Liver (tissue), 8 donors: ENCODE measurements at regions not wholly inside any gene's neighbourhood (a gene's known extent, or its start where the extent isn't known, plus 50 kb on each side); places are given as distances from the start of the nearest gene placed in this dataset.

Source experiments
- DNase-seq: peaks from one replicate; pipeline ENCODE4 v3.0.0-alpha.2; 2017; ENCODE audit warnings: low spot score
- H3K27ac ChIP-seq, 2 donors: one replicate each; pipeline ENCODE4 v1.7.0; 2013; ENCODE audit warnings: inconsistent platforms in 2 of 2, low read length in 2 of 2, control low read depth in 1 of 2, low read depth in 1 of 2, mild to moderate bottlenecking in 1 of 2
- H3K27me3 ChIP-seq, 4 donors: one replicate each; pipeline versions ENCODE4 v1.6.1 to v1.7.0; 2013; ENCODE audit warnings: low read length in 3 of 4, inconsistent platforms in 1 of 4, mild to moderate bottlenecking in 1 of 4, moderate library complexity in 1 of 4; ENCODE audit not compliant: control insufficient read depth in 4 of 4, insufficient read depth in 4 of 4
- H3K36me3 ChIP-seq, 4 donors: one replicate each; pipeline versions ENCODE4 v1.6.1 to v1.7.0; 2013; ENCODE audit warnings: low read length in 3 of 4, mild to moderate bottlenecking in 3 of 4, low read depth in 1 of 4, moderate library complexity in 1 of 4; ENCODE audit not compliant: control insufficient read depth in 4 of 4, insufficient read depth in 3 of 4
- H3K4me1 ChIP-seq, 4 donors: one replicate each; pipeline versions ENCODE4 v1.6.1 to v1.7.0; 2013; ENCODE audit warnings: low read length in 3 of 4, mild to moderate bottlenecking in 3 of 4, moderate library complexity in 1 of 4; ENCODE audit not compliant: control insufficient read depth in 4 of 4, insufficient read depth in 4 of 4
- H3K4me3 ChIP-seq, 3 donors: one replicate each; pipeline versions ENCODE4 v1.6.1 to v1.7.0; 2013; ENCODE audit warnings: low read length in 3 of 3, control low read depth in 1 of 3, low read depth in 1 of 3, mild to moderate bottlenecking in 1 of 3
- H3K9ac ChIP-seq, 2 donors: one replicate each; pipeline ENCODE4 v1.7.0; 2013; ENCODE audit warnings: low read length in 2 of 2, mild to moderate bottlenecking in 2 of 2, moderate library complexity in 2 of 2, control low read depth in 1 of 2, low read depth in 1 of 2
- H3K9me3 ChIP-seq, 4 donors: one replicate each; pipeline versions ENCODE4 v1.6.1 to v1.7.0; 2013; ENCODE audit warnings: low read length in 3 of 4; ENCODE audit not compliant: control insufficient read depth in 4 of 4
- ATF3 ChIP-seq: IDR thresholded peaks from 2 replicates; pipeline ENCODE4 v1.6.1; 2016; ENCODE audit warnings: antibody characterized with exemption
- CTCF ChIP-seq: fragments of 150-350 bp; IDR thresholded peaks from 2 replicates; pipeline ENCODE4 v1.5.1; 2017; ENCODE audit warnings: improper control_type of control experiment, low read depth, low read length; ENCODE audit not compliant: missing input control
- EGR1 ChIP-seq, 2 donors: IDR thresholded peaks; 2 replicates each; pipeline ENCODE4 v1.6.1; 2016 to 2018; ENCODE audit warnings: antibody characterized with exemption in 2 of 2, low read depth in 2 of 2
- FOXA1 ChIP-seq: IDR thresholded peaks from 2 replicates; pipeline ENCODE4 v1.6.1; 2016; ENCODE audit warnings: antibody characterized with exemption
- FOXA2 ChIP-seq: IDR thresholded peaks from 2 replicates; pipeline ENCODE4 v1.6.1; 2016; ENCODE audit warnings: antibody characterized with exemption
- GABPA ChIP-seq, 2 donors: IDR thresholded peaks in 1 of 2; conservative IDR thresholded peaks in 1 of 2; 2 replicates each; pipeline ENCODE4 v1.6.1; 2016; ENCODE audit warnings: antibody characterized with exemption in 2 of 2, mild to moderate bottlenecking in 1 of 2, moderate library complexity in 1 of 2
- HNF4A ChIP-seq, 2 donors: conservative IDR thresholded peaks; 2 replicates each; pipeline ENCODE4 v1.6.1; 2016; ENCODE audit warnings: antibody characterized with exemption in 2 of 2, mild to moderate bottlenecking in 2 of 2
- HNF4G ChIP-seq: IDR thresholded peaks from 2 replicates; pipeline ENCODE4 v1.6.1; 2016; ENCODE audit warnings: antibody characterized with exemption
- JUND ChIP-seq, 2 donors: IDR thresholded peaks; 2 replicates each; pipeline ENCODE4 v1.6.1; 2016; ENCODE audit warnings: antibody characterized with exemption in 2 of 2
- MAX ChIP-seq: IDR thresholded peaks from 2 replicates; pipeline ENCODE4 v1.6.1; 2016; ENCODE audit warnings: antibody characterized with exemption
- NR2F2 ChIP-seq: IDR thresholded peaks from 2 replicates; pipeline ENCODE4 v1.6.1; 2016; ENCODE audit warnings: antibody characterized with exemption
- RAD21 ChIP-seq, 2 donors: IDR thresholded peaks; 2 replicates each; pipeline ENCODE4 v1.6.1; 2016; ENCODE audit warnings: antibody characterized with exemption in 2 of 2, mild to moderate bottlenecking in 2 of 2
- REST ChIP-seq: IDR thresholded peaks from 2 replicates; pipeline ENCODE4 v1.6.1; 2016; ENCODE audit warnings: antibody characterized with exemption, mild to moderate bottlenecking
- RXRA ChIP-seq, 2 donors: IDR thresholded peaks; 2 replicates each; pipeline ENCODE4 v1.6.1; 2017 to 2018; ENCODE audit warnings: antibody characterized with exemption in 2 of 2, mild to moderate bottlenecking in 1 of 2
- SP1 ChIP-seq: IDR thresholded peaks from 2 replicates; pipeline ENCODE4 v1.6.1; 2018; ENCODE audit warnings: antibody characterized with exemption, mild to moderate bottlenecking
- YY1 ChIP-seq: IDR thresholded peaks from 2 replicates; pipeline ENCODE4 v1.6.1; 2016; ENCODE audit warnings: antibody characterized with exemption, mild to moderate bottlenecking
- ZBTB33 ChIP-seq: IDR thresholded peaks from 2 replicates; pipeline ENCODE4 v1.6.1; 2016; ENCODE audit warnings: antibody characterized with exemption
- WGBS: extraction: QIAGEN DNeasy Blood & Tissue Kit; methylation state at CpG from one replicate; pipeline ENCODE4 v1.1.7; 2013; 5-methylcytosine and 5-hydroxymethylcytosine counted together
- donor health status: healthy.
- donor health status: healthy.
- donor health status: healthy.
- donor health status: healthy.
- donor health status: healthy.

- no peaks in the 10 kb centered on the region for H3K27me3 ChIP-seq
- WGBS: 76% methylated on average over 2 of the region's 2 CpGs
- TF ChIP-seq HNF4A (conservative IDR thresholded peaks at IDR 0.05) (no peak), CTCF (no peak), YY1 (no peak), HNF4G (no peak), ZBTB33 (no peak), FOXA1 (no peak), SP1 (no peak), RAD21 (IDR thresholded peaks at IDR 0.05) (no peak), MAX (no peak), NR2F2 (no peak), REST (no peak), JUND (IDR thresholded peaks at IDR 0.05) (no peak)
These were observed 381.5 kb downstream of the FBXW7 start for GRCh38 chr4:152154433-152154832.

GRCh38 chr4:152153476-152154270 is 382.2 kb downstream of the FBXW7 start:
- no peak overlapping the region for H3K9ac ChIP-seq
- no peak for DNase-seq
- H3K4me3 ChIP-seq: no peak overlapping the region
- no peaks in the 10 kb centered on the region for H3K36me3 ChIP-seq
- H3K27me3 ChIP-seq: no peaks in the 10 kb centered on the region
- no peak overlapping the region for H3K27ac ChIP-seq
- H3K4me1 ChIP-seq: no peaks in the 10 kb centered on the region
- 82% methylated on average over 8 of the region's 8 CpGs for WGBS
- peaks cover 0 to 4% (median 1%) of the 10 kb centered on the region in 4 donors for H3K9me3 ChIP-seq
- TF ChIP-seq YY1 (no peak), SP1 (no peak), RXRA (IDR thresholded peaks at IDR 0.05) (no peak), GABPA (IDR thresholded peaks at IDR 0.05 in 1 of 2, conservative IDR thresholded peaks at IDR 0.05 in 1 of 2) (no peak), ZBTB33 (no peak), RAD21 (IDR thresholded peaks at IDR 0.05) (no peak), HNF4A (conservative IDR thresholded peaks at IDR 0.05) (no peak), HNF4G (no peak), ATF3 (no peak), FOXA2 (no peak), EGR1 (IDR thresholded peaks at IDR 0.05; ENCODE audit: low read depth in 2 of 2) (no peak), NR2F2 (no peak), FOXA1 (no peak), REST (no peak), JUND (IDR thresholded peaks at IDR 0.05) (no peak)

More at GRCh38 chr4:152154433-152154832, 381.5 kb downstream of the FBXW7 start:
- H3K4me1 ChIP-seq: no peaks in the 10 kb centered on the region
- H3K4me3 ChIP-seq: no peak overlapping the region
- peaks cover 0 to 4% (median 1%) of the 10 kb centered on the region in 4 donors for H3K9me3 ChIP-seq
- no peak overlapping the region for H3K27ac ChIP-seq
- DNase-seq: no peak
- H3K36me3 ChIP-seq: no peaks in the 10 kb centered on the region
- no peak overlapping the region for H3K9ac ChIP-seq
